ENCODE measurements at regions not wholly inside any gene's neighbourhood (a gene's known extent, or its start where the extent isn't known, plus 50 kb on each side); places are given as distances from the start of the nearest gene placed in this dataset.
"Not testable (repeated sequence)": the region's sequence is repeated elsewhere in the genome, so short reads cannot be mapped to it uniquely, and the experiment has no call there.

DNA sequence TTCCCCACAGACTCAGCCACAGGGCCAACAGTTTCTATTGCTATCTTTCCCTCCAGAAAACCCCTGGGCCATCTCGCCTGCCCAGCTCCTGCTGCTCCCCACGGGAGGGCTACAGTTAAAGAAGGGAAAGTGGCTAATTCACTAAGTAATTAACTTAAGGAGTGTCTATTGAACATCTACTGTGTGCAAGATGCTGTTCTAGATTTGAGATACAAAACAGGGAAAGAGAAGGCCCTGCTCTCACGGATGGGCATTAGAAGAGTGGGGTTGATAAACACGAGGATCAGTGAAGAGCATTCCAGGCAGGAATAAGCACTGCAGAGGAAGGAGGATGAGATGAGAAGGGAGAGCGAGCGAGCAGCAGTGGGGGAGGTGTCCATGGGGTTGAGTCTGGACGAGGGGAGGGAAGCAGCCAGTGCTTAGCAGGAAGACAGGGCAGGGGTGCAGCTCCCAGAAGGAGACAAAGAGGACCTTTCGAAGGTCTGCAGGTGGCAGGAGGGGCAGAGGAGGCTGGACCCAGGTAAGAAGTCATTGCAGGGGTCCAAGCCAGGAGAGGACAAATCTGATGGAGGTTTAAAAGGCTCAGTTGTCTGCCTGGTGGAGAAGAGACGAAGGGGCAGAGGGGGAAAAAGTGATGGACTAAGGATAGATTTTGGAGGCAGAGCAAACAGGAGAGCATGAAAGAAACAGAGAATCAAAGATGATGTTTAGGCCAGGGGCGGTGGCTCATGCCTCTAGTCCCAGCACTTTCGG, 64.7 kb downstream of the KLF15 start:
- DNase-seq (ENCODE audit: low read depth), result no peak

DNA sequence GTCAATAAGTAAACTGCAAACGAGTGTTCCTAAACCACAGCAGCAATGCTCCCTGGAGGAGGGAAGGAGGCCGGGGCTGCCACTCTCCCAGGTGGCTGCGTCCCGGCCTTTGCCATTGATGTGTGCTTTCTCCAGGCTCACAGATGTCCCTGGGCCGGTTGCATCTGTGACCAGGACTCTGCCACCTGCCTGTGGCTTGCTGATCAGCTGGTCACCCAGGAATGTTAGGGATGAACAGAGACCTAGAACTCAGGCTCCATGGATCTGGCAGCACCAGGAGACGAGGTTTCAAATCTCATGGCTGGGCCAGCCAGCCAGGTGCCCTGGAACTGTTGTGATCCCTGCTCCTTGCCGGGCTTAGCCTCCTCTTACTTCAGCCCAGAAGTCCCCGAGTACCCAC, 65.7 kb downstream of the KLF15 start:
- DNase-seq (ENCODE audit: low read depth), result no peak

DNA sequence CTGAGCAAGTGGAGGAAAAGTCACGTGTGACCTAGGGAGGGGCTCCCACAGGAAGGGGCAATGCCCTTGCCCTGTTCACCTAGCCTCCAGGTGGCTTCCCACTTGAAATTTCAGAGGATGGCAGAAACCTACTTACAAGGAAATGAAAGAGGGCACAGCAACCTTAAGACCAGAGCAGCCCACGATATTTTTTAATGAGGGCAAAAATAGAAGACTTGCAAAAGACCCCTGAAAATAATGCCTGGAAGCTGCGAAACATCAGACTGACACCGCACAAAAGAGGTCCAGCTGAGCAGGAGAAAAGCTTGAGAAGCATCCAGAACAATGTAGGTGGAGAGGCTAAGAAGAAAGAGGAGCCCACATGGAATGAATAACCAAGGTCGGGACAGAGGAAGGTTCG, 66.1 kb downstream of the KLF15 start:
- no peak for DNase-seq (ENCODE audit: low read depth)

DNA sequence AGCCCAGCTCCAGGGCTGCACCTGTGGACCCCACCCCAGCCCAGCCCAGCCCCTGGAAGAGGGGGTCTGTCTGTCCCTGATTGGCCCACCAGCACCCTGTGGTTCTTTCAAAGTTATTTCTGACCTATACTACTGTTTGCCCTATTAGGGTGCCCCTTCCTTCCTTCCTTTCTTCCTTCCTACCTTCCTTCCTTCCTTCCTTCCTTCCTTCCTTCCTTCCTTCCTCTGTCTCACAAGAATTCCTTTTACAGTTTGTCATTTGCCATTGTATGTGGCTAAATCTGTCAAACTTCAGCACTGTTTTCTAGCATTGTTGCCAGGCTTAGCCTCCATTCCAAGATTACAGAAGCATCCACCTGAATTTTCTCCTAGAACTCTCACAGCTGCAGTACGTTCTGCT, 66.9 kb downstream of the KLF15 start:
- DNase-seq (ENCODE audit: low read depth), result no peak

DNA sequence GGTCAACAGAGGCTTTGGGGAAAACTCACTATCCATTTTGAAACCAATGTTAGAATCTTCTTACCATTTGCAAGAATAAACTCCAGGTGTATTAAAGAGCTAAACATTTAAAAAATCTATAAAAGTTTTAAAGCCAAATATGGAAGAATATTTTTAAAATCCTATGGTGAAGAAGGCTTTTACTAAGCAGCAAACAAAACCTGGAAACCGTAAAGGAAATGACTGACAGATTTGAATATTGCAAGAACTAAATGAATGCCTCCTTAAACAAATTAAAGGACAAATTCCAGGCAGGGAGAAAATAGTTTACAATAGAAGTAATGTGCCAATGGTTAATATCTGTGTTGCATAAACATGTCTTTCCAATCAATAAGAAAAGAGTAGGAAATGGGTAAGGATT, 68.1 kb downstream of the KLF15 start:
- no peak for DNase-seq (ENCODE audit: low read depth)

DNA sequence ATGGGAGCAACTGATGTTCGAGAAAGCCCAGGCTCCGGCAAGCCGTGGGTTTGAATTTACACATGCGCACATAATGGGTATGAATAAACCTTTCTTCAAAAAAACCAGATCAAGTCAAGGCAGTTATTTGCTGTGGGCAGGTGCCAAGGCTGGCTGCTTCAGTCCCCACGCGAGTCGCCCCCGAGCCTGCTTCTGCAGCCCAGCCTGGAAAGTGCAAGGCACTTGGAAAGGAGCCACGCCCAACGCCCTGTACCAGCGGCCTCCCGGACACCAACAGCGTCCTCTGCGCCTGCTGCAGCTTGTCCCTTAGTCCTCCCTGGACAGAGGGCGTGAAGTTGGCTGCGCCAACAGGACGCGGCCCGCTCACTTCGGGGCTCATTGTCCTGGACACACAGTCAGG, 68.9 kb downstream of the KLF15 start:
- DNase-seq (ENCODE audit: low read depth), result no peak

DNA sequence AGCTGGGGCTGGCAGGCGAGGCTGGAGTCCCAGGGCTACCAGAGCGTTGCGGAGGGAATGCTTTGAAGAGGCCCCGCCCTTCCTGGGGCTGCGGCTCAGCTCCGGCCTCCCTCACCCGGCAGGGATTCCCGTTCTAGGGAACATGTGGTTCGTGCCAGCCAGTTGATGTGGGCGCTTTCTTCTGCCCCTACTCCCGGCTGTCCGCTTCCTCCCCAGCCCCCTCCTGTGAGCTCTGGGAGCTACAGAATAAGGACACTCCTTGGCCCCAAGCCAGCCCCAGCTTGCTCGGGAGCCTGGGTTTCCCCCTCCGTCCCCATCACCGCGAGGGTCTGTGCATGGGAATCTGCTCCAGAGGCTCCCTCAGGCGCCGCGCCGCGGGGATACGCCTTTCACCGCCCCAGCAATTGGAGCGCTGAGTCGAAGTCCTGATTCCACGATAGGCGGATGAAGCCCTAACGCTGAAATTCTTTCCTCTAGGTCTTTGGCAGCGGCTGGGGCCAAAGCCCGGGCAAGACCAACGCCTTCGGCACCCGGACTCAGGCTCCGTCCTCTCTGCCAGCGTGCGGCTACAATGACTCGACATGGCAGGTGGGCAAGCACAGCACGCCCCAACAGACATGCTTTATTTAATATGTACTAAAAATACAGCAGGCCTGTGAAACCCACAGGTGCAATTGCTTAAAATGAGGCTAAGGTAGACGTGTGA, 69.5 kb downstream of the KLF15 start:
- DNase-seq (ENCODE audit: low read depth), result peak; percentile 72

DNA sequence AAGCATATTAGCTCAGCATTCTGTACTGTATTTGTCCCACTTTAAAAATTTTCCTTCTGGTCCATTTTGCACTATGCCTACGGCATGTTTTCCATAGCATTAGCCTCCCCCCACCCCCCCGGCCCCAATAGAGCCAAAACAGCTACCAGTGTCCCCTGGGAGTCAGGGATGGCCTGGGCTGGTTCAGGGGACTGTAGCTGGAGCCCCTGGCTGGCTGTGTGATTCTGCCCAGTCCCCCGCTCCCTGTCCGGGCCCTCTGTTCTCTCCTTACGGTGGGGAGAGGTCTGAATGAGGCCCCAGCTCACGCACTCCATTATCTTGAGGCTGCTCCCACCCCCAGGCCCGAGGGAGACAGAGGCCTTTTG, 70.1 kb downstream of the KLF15 start:
- no peak for DNase-seq (ENCODE audit: low read depth)

DNA sequence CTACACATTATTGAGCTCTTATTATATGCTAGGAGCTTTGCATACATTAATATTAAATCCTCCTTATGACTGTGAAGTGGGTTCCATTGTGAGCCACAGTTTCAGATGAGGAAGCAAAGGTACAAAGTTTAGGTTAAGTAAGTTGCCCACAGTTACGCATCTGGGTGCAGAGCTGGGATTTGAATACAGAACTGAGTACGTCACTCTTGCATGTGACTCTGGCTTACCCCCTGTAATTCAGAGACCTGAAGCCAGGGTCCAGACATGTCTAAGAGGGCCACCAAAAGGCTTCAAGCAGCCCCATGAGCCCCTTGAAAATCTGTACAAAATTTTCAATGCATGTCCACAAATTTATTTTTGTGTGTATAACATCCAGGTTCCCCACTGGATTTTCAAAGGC, 71.8 kb downstream of the KLF15 start:
- no peak for DNase-seq (ENCODE audit: low read depth)

DNA sequence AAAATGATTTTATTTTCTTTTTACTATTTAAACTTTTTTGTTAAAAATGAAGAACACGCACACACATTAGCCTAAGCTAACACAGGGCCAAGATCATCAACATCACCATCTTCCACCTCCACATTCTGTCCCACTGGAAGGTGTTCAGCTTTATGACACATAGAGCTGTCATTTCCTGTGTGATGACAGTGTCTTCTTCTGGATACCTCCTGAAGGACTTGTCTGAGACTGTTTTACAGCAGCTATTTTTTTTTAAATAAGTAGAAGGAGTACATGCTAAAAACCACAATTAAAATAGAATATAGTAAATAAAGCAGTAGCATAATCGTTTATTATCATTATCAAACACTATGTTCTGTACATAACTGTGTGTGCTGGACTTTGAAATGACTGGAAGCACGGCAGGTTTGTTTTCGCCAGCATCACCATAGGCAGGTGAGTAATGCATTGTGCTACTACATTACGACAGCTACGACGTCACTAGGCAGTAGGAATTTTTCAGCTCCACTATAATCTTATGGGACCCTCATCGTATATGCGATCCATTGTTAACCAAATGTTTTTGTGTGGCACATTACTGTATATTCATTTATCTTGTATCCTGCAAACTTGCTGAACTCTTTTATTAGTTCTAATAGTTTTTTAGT, 72.8 kb downstream of the KLF15 start:
- DNase-seq (ENCODE audit: low read depth), result no peak

DNA sequence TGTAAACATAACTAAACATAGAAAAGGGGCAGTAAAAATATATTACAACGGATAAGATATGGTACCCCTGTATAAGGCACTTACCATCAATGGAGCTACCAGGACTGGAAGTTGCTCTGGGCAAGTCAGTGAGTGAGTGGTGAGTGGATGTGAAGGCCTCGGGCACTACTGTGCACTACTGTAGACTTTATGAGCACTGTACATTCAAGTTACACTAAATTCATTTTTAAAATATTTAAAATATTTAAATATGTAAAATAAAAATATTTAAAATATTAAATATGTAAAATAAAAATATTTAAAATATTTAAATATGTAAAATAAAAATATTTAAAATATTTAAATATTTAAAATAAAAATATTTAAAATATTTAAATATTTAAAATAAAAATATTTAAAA, 73.6 kb downstream of the KLF15 start:
- DNase-seq (ENCODE audit: low read depth), result not testable (repeated sequence)

DNA sequence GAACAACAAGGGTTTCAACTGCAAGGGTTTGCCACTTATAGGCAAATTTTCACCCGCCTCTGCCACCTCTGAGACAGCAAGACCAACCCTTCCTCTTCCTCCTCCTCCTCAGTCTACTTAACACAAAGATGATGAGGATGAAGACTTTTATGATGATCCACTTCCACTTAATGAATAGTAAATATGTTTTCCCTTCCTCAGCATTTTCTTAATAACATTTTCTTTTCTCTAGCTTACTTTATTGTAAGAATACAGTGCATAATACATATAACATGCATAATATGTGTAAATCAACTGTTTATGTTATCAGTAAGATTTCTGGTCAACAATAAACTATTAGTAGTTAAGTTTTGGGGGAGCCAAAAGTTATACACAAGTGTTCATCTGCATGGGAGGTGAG, 77.4 kb downstream of the KLF15 start:
- no peak for DNase-seq (ENCODE audit: low read depth)

DNA sequence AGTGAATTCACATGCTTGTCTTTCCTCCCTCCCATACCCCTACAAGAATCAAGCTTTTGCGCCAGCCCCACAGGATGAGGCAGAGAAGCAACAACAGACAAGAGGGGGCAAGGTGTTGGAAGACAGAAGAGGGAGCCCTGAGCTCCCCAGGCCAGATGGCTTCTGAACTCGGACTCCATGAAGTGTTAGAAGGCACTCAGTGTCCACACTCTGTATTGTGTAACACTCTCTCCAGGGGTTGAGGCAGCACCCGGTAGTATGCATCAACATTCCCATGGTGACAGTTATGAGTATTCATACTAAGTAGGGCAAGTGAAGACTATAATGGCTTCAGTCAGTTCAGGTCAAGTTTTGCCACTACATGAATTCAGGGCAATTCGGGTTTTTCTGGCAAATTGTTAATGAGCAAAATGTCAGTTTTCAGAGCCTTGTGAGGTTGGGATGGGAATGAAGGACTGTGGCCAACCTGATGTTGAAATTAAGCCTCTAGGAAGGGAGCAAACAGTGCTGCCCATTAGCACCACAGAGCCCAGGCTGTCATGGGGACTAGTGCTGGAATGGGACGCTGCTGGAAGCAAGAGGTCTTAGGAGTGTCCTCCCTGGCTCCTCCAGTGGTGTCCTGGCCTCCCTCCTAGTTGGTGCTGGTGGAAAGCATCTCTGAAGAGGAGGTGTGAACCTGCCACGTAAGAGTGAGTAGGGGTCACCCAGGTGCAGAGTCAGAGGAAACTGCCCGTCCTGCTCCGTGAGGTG, 79.4 kb downstream of the KLF15 start:
- DNase-seq (ENCODE audit: low read depth), result no peak

DNA sequence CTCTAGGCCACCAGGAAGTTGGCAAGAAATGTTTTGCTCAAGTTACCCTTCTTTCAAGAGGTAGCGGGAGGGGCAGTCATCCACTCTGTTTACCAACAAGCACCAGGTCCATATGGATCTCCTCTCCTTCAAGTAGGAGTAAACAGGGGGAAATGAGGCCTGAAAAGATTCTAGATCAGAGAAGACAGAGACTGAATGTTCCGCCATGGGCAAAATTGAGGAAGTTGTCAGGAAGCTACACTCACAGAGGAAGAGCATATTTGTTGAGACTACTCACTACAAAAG, 81.6 kb downstream of the KLF15 start:
- no peak for DNase-seq (ENCODE audit: low read depth)

DNA sequence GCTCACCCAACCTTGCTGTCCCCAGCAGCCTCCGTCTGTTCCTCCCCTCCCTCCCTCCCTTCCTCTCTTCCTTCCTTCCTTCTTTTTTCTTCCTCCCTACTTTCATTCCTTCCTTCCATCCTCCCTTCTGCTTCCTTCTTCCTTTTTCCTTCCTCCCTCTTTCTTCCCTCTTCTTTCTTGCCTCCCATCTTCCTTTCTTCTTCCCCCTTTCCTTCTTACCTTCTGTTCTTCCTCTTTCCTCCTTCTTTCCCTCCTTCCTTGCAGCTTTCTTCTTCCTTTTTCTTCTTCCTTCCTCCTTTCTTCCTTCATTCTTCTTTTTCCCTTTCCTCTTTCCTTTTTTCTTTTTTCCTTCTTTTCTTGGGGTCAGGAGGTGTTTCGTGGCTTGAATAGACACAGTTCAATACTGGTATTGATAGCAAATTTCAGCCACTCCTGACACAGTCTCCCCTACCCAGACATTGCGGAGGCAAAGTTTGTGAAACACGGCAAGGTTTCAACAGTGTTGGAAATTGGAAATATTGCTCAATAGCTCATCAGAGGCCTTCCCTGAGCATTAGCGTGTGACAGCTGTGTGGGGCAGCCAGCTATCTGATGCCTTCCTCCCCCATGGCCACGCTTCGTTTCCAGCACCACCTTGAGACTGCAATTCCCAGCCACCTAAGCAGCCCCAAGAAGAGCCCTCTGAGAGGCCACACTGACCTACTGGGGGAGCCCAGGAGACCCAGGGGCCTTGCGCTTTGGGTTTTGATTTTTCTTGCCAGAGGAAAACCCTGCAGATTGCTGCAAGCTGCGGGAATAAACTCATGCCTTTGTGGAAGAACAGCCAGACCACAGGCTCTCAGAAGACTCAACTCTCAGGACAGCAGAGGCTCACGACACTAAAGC, 82.2 kb downstream of the KLF15 start:
- DNase-seq (ENCODE audit: low read depth), result no peak

DNA sequence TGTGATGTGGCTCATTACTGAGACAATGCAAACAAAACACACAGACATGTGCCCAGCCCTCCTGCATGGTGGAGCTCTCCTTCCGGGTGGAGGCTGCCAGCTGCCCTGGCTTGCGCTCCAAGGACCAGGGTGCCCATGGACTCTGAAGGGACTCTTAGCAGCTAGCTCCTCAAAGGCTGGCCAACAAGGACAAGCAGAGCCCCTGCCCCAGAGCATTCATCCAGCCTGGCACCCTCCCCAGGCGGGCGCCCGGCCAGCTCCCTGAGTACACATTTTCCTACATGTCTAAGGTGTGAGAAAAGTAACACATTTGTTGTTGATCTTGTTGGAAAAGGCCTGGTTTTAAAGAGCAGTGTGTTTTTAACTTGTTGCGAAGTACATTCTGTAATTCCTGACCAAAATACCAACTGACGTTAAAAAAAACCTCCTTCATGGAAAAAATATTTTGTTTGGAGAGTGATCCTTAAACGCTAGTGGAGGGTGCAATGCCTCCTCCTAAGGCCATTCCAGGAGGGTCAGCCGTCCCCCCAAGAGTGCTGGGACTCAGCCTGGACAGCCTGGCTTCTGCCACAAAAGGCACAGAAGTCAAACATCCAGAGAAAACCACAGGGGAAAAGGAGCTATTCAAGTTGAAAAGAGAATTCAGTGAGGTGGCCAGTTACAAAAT, 86.9 kb downstream of the KLF15 start:
- DNase-seq (ENCODE audit: low read depth), result no peak

DNA sequence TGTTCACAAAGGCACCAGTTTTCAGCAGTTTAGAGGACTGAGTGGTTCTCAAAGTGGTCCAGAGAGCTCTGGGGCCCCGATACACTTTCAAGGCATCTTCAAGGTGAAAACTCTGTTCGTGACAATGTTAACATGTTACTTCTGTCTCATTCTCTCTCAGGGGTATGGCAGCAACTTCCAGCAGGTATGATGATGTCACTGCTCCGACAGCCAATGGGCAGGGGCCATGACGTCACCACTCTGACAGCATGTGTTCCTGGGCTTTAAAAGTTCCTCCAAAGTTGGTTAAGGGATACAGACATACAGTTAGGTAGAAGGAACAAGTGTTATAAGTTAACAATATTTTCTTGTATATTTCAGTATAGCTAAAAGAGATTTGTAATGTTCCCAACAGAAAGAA, 87.9 kb downstream of the KLF15 start:
- DNase-seq (ENCODE audit: low read depth), result no peak

DNA sequence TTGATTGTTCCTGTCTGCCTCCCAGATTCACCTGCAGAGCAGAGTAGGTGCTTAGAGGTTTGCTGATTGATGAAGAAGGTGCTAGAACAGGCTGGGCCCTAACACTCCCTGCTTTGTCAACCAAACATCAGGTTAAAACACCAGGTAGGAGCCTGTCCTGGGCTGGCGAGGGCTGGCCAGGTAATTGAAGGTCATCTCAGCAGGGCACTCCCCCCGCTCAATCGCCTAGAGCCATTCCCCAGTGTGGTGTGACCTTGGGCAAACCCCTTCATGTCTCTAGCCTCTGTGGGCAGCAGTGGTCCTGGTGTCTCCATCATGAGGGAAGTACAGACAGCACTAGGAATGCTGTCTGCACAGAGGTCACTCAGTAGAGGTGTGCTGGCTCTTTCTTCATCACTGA, 88.3 kb downstream of the KLF15 start:
- no peak for DNase-seq (ENCODE audit: low read depth)

DNA sequence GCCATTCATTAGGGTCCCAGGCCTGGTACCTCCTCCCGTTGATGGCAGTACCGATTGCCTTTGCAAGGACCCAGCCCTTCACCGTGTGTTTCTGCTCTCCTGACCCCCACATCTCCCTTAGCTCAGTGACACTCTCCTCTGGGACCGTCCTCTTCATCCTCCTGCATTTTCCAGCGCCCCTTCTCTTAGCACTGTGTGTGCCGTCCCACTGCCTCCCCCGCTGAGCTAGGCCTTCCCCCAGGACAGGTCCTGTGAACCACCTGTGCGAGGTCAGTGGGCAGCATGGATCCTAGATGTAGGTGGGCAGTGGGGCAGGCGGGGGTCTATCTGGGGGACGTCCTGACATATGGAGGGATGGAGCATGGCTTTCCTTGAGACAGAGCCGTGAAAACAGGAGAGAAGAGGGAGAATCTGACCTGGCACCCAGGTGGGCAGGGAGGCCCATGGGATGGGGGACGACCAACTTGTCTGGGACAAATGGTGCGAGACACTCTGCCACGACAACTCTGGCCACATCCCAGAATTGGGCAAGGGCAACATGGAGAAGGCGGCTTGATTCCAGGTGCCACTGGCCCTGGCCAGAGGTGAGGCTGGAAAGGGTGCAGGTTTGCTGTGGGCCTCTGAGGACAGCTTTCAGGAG, 87.7 kb upstream of the ALDH1L1 start:
- DNase-seq (ENCODE audit: low read depth), result no peak

All from myocyte (in vitro differentiated cells).